ENCODE measurements at regions not wholly inside any gene's neighbourhood (a gene's known extent, or its start where the extent isn't known, plus 50 kb on each side); places are given as distances from the start of the nearest gene placed in this dataset.

- H2BK12ac ChIP-seq (ENCODE audit: insufficient read length, low read depth, low read length) = no peak overlapping the region
- H3K9me3 ChIP-seq (ENCODE audit: control insufficient read depth, low read depth, low read length) = no peaks in the 10 kb centered on the region
- no peak overlapping the region for H4K5ac ChIP-seq (ENCODE audit: insufficient read length, low read depth, low read length)
- no peak overlapping the region for H3K4me2 ChIP-seq (ENCODE audit: insufficient read depth, insufficient read length, low read length)
- no peak overlapping the region for H4K8ac ChIP-seq (replicated peaks; ENCODE audit: insufficient read length, low read depth, low read length)
- no peak overlapping the region for H3K4ac ChIP-seq (ENCODE audit: low read depth, low read length)
- Mint-ChIP-seq H3K4me3 (no peak overlapping the region), H3K4me1 (peaks cover 17 to 23% of the 10 kb centered on the region in 2 experiments), H3K27ac (no peak overlapping the region), H3K9me3 (no peaks in the 10 kb centered on the region), H3K27me3 (ENCODE audit: low read depth) (peaks cover 6% of the 10 kb centered on the region; the same call in 1 of the 2 replicates), H3K36me3 (ENCODE audit: insufficient read depth in 1 of 3, low read depth in 3 of 3) (no peaks in the 10 kb centered on the region)
- no peak for DNase-seq
- no peak overlapping the region for H3K14ac ChIP-seq (ENCODE audit: insufficient read depth, low read length)
- H3K79me1 ChIP-seq (ENCODE audit: insufficient read depth, low read depth, low read length, poor library complexity, severe bottlenecking) = no peaks in the 10 kb centered on the region
- no peak overlapping the region for H3K18ac ChIP-seq (ENCODE audit: insufficient read length, low read depth, low read length)
- no peaks in the 10 kb centered on the region for H3K27me3 ChIP-seq (ENCODE audit: insufficient read depth, low read length)
- H3K23ac ChIP-seq (ENCODE audit: insufficient read length, low read depth, low read length) = no peak overlapping the region
- H3K9ac ChIP-seq (ENCODE audit: extremely low read depth, insufficient read length, low read length) = no peak overlapping the region
- H2BK120ac ChIP-seq (ENCODE audit: low read depth, low read length, poor library complexity, severe bottlenecking) = no peak overlapping the region
- no peaks in the 10 kb centered on the region for H3K23me2 ChIP-seq (ENCODE audit: insufficient read length, low read depth, low read length, poor library complexity, severe bottlenecking)
- H2BK20ac ChIP-seq (ENCODE audit: low read depth, low read length, poor library complexity, severe bottlenecking) = no peak overlapping the region
- WGBS (ENCODE audit: extremely low coverage, insufficient read length, low lambda C conversion rate) = no CpG with 5 or more reads among the region's 1 CpG
- H2AK5ac ChIP-seq (ENCODE audit: insufficient read length, low read length) = no peak overlapping the region
- no peak overlapping the region for H3T11ph ChIP-seq (ENCODE audit: low read length)
- no peak overlapping the region for H4K91ac ChIP-seq (ENCODE audit: insufficient read length, low read depth, low read length)
- no peak overlapping the region for H3K27ac ChIP-seq (ENCODE audit: insufficient read length, low read depth, low read length)
- H2AFZ ChIP-seq (ENCODE audit: low read length) = no peak overlapping the region
- H2BK5ac ChIP-seq (ENCODE audit: insufficient read length, low read length) = no peak overlapping the region
- TF ChIP-seq CTCF (conservative IDR thresholded peaks at IDR 0.05) = no peak
- no peak overlapping the region for H3K56ac ChIP-seq (ENCODE audit: insufficient read length, low read depth, low read length)
- no peaks in the 10 kb centered on the region for H3K4me1 ChIP-seq (ENCODE audit: insufficient read depth, low read length)
- H4K20me1 ChIP-seq (ENCODE audit: control insufficient read depth, insufficient read depth, insufficient read length) = no peaks in the 10 kb centered on the region
- no peak overlapping the region for H2BK15ac ChIP-seq (ENCODE audit: low read depth, low read length)
- H3K79me2 ChIP-seq (ENCODE audit: insufficient read depth, low read length) = no peaks in the 10 kb centered on the region
These were observed 60.8 kb upstream of the USP24 start for GRCh38 chr1:55275941-55276341.

All from H9 (cell line).